LNCaP clone FGC (cell line): ENCODE measurements at regions not wholly inside any gene's neighbourhood (a gene's known extent, or its start where the extent isn't known, plus 50 kb on each side); places are given as distances from the start of the nearest gene placed in this dataset.

Source experiments
- DNase-seq: peaks from one replicate; pipeline ENCODE4 v3.0.0-alpha.2; 2011; ENCODE audit warnings: low read depth
- H3K4me3 ChIP-seq: 2 replicates; pipeline ENCODE4 v1.5.1; 2011; ENCODE audit warnings: mild to moderate bottlenecking, low read depth, low read length, control low read depth
- TF ChIP-seq, protein P1 (sequence below): IDR thresholded peaks from 2 replicates; pipeline ENCODE4 v1.5.1; 2012; ENCODE audit warnings: mild to moderate bottlenecking; ENCODE audit not compliant: control insufficient read depth, insufficient read depth; ENCODE audit errors: extremely low read depth

GRCh38 chr6:105609375-105609991 lies 206.6 kb upstream of the PREP start:
- TF ChIP-seq, protein P1, sequence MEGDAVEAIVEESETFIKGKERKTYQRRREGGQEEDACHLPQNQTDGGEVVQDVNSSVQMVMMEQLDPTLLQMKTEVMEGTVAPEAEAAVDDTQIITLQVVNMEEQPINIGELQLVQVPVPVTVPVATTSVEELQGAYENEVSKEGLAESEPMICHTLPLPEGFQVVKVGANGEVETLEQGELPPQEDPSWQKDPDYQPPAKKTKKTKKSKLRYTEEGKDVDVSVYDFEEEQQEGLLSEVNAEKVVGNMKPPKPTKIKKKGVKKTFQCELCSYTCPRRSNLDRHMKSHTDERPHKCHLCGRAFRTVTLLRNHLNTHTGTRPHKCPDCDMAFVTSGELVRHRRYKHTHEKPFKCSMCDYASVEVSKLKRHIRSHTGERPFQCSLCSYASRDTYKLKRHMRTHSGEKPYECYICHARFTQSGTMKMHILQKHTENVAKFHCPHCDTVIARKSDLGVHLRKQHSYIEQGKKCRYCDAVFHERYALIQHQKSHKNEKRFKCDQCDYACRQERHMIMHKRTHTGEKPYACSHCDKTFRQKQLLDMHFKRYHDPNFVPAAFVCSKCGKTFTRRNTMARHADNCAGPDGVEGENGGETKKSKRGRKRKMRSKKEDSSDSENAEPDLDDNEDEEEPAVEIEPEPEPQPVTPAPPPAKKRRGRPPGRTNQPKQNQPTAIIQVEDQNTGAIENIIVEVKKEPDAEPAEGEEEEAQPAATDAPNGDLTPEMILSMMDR = no peak
- peak; percentile 76 for DNase-seq

GRCh38 chr6:105608711-105609374 lies 206.0 kb upstream of the PREP start:
- no peak overlapping the region for H3K4me3 ChIP-seq
- TF ChIP-seq, protein P1 = no peak
- DNase-seq = peak; percentile 85

More at GRCh38 chr6:105609375-105609991, 206.6 kb upstream of the PREP start:
- no peak overlapping the region for H3K4me3 ChIP-seq

- H3K4me3 ChIP-seq = no peak overlapping the region
- TF ChIP-seq, protein P1 = no peak
- DNase-seq = peak; percentile 81
Observed at GRCh38 chr6:105607636-105608621, 205.0 kb upstream of the PREP start.

GRCh38 chr6:105606831-105607463 lies 204.1 kb upstream of the PREP start:
- no peak for DNase-seq

GRCh38 chr6:105604587-105604884 lies 201.7 kb upstream of the PREP start:
- DNase-seq = no peak
- TF ChIP-seq, protein P1 = no peak
- H3K4me3 ChIP-seq = no peak overlapping the region

More at GRCh38 chr6:105606831-105607463, 204.1 kb upstream of the PREP start:
- no peak overlapping the region for H3K4me3 ChIP-seq
- TF ChIP-seq, protein P1 = no peak

- no peak overlapping the region for H3K4me3 ChIP-seq
- TF ChIP-seq, protein P1 = no peak
- no peak for DNase-seq
Observed at GRCh38 chr6:105603788-105604586, 201.1 kb upstream of the PREP start.
